PC-3 (cell line): ENCODE measurements at regions not wholly inside any gene's neighbourhood (a gene's known extent, or its start where the extent isn't known, plus 50 kb on each side); places are given as distances from the start of the nearest gene placed in this dataset.

Experiments used
- ATAC-seq: fragments of 200-7000 bp; cut with Tn5 transposase; 2 replicates; pipeline ENCODE4 v1.9.1; 2020; ENCODE audit warnings: mild to moderate bottlenecking, moderate library complexity
- BruUV-seq: library from RNA; stranded (reverse); fragments of 400-500 nt; replicated peaks from 2 replicates; lab custom pipeline; 2021; lab: Mats Ljungman, UMichigan
- CTCF ChIA-PET: fragments of 300-600 bp; sonication (Branson Sonifier 250); formaldehyde crosslinking; loops from one replicate; lab custom pipeline; 2022; ENCODE audit warnings: antibody characterized with exemption; lab: Charles Lee
- POLR2A ChIA-PET: fragments of 300-600 bp; sonication (Branson Sonifier 250); formaldehyde crosslinking; loops from one replicate; lab custom pipeline; 2022; ENCODE audit warnings: antibody characterized with exemption; ENCODE audit not compliant: unreplicated experiment; lab: Charles Lee
- DNase-seq: peaks from one replicate; pipeline ENCODE4 v3.0.0-alpha.2; 2015
- H2AFZ ChIP-seq: fragments of 300-600 bp; sonication (generic); 2 replicates; pipeline ENCODE4 v1.6.0; 2016; ENCODE audit warnings: antibody characterized with exemption, low read length
- H3F3A ChIP-seq: fragments of 300-600 bp; sonication (generic); one replicate; pipeline ENCODE4 v1.6.0; 2017; ENCODE audit warnings: antibody characterized with exemption, low read length, control low read depth, mild to moderate bottlenecking; ENCODE audit not compliant: unreplicated experiment
- H3K27ac ChIP-seq: fragments of 300-600 bp; sonication (generic); 2 replicates; pipeline ENCODE4 v1.5.1; 2016; ENCODE audit warnings: mild to moderate bottlenecking, low read length
- H3K27me3 ChIP-seq: fragments of 300-600 bp; sonication (generic); 2 replicates; pipeline ENCODE4 v1.6.1; 2016; ENCODE audit warnings: low read length, mixed read lengths
- H3K36me3 ChIP-seq: fragments of 300-600 bp; sonication (generic); 2 replicates; pipeline ENCODE4 v1.6.1; 2016; ENCODE audit warnings: low read depth, mixed run types, low read length, mixed read lengths
- H3K4me1 ChIP-seq: fragments of 300-600 bp; sonication (generic); 2 replicates; pipeline ENCODE4 v1.5.1; 2016; ENCODE audit warnings: low read length; ENCODE audit not compliant: insufficient read depth
- H3K4me2 ChIP-seq: fragments of 300-600 bp; sonication (generic); 2 replicates; pipeline ENCODE4 v1.6.0; 2016; ENCODE audit warnings: low read length
- H3K4me3 ChIP-seq: fragments of 300-600 bp; sonication (generic); 2 replicates; pipeline ENCODE4 v1.5.1; 2016; ENCODE audit warnings: mild to moderate bottlenecking, low read length, mixed read lengths
- H3K79me2 ChIP-seq: fragments of 300-600 bp; sonication (generic); 2 replicates; pipeline ENCODE4 v1.6.1; 2017; ENCODE audit warnings: low read length, mixed read lengths
- H3K9ac ChIP-seq: fragments of 300-600 bp; sonication (generic); 2 replicates; pipeline ENCODE4 v1.6.0; 2016; ENCODE audit warnings: mild to moderate bottlenecking, low read length
- H3K9me2 ChIP-seq: fragments of 300-600 bp; sonication (generic); replicated peaks from 2 replicates; pipeline ENCODE4 v1.6.1; 2016; ENCODE audit warnings: mixed run types, low read length, mixed read lengths
- H3K9me3 ChIP-seq: fragments of 300-600 bp; sonication (generic); 2 replicates; pipeline ENCODE4 v1.6.1; 2016; ENCODE audit warnings: low read length, mixed read lengths
- H4K20me1 ChIP-seq: fragments of 300-600 bp; sonication (generic); 2 replicates; pipeline ENCODE4 v1.6.1; 2016; ENCODE audit warnings: low read length, mixed read lengths
- CTCF ChIP-seq: fragments of 300-600 bp; sonication (generic); conservative IDR thresholded peaks from 2 replicates; pipeline ENCODE4 v1.5.1; 2017; ENCODE audit warnings: antibody characterized with exemption, low read depth, mild to moderate bottlenecking, low read length
- EZH2 ChIP-seq: fragments of 300-600 bp; sonication (generic); IDR thresholded peaks from one replicate; pipeline ENCODE4 v1.6.1; 2017; ENCODE audit warnings: antibody characterized with exemption, mild to moderate bottlenecking, low read length; ENCODE audit not compliant: unreplicated experiment
- EZH2phosphoT487 ChIP-seq: fragments of 300-600 bp; sonication (generic); IDR thresholded peaks from 2 replicates; pipeline ENCODE4 v1.6.1; 2018; ENCODE audit warnings: mild to moderate bottlenecking, antibody characterized with exemption, low read length, borderline replicate concordance
- intact Hi-C: fragments of 100-400 bp; cut with micrococcal nuclease; formaldehyde crosslinking; loops from 2 replicates; pipeline ENCODE4 v1.9.0; 2023

GRCh38 chr7:118858651-118859149 lies 634.2 kb downstream of the ANKRD7 start:
- H3K9ac ChIP-seq, result no peak overlapping the region
- ChIA-PET POLR2A (no interaction called here), CTCF (no interaction called here)

GRCh38 chr7:118861581-118861980 lies 637.1 kb downstream of the ANKRD7 start:
- Histone ChIP-seq H3K9me3 (no peaks in the 10 kb centered on the region), H3K79me2 (no peaks in the 10 kb centered on the region), H3K4me3 (no peak overlapping the region), H3K9ac (no peak overlapping the region), H3K4me2 (no peak overlapping the region), H3F3A (no peaks in the 10 kb centered on the region), H4K20me1 (no peaks in the 10 kb centered on the region), H3K27me3 (no peaks in the 10 kb centered on the region), H3K36me3 (no peaks in the 10 kb centered on the region), H3K27ac (no peak overlapping the region), H3K9me2 (no peaks in the 10 kb centered on the region), H3K4me1 (no peaks in the 10 kb centered on the region), H2AFZ (no peak overlapping the region)
- ATAC-seq (no peak), DNase-seq (no peak)
- TF ChIP-seq CTCF (no peak), EZH2 (no peak), EZH2phosphoT487 (no peak)
- ChIA-PET POLR2A (no interaction called here), CTCF (no interaction called here)
- no TSS peak for BruUV-seq
- intact Hi-C loops, result no loop called here

More at GRCh38 chr7:118858651-118859149, 634.2 kb downstream of the ANKRD7 start:
- TF ChIP-seq EZH2phosphoT487, result no peak
- no peak for TF ChIP-seq CTCF
- no peak for TF ChIP-seq EZH2
- intact Hi-C loops, result no loop called here
- DNase-seq, result no peak
- Histone ChIP-seq H3K79me2 (no peaks in the 10 kb centered on the region), H3K4me1 (no peaks in the 10 kb centered on the region), H3K36me3 (no peaks in the 10 kb centered on the region), H3F3A (no peaks in the 10 kb centered on the region), H4K20me1 (no peaks in the 10 kb centered on the region), H3K27ac (no peak overlapping the region), H2AFZ (no peak overlapping the region), H3K27me3 (no peaks in the 10 kb centered on the region), H3K9me2 (no peaks in the 10 kb centered on the region), H3K4me3 (no peak overlapping the region), H3K9me3 (no peaks in the 10 kb centered on the region), H3K4me2 (no peak overlapping the region)
- BruUV-seq, result no TSS peak
- ATAC-seq, result no peak

- ChIA-PET POLR2A (no interaction called here), CTCF (no interaction called here)
- H2AFZ ChIP-seq, result no peak overlapping the region
- H3K27ac ChIP-seq, result no peak overlapping the region
- no peaks in the 10 kb centered on the region for H3K36me3 ChIP-seq
- intact Hi-C loops, result no loop called here
- ATAC-seq (no peak), DNase-seq (no peak)
- no peak overlapping the region for H3K4me3 ChIP-seq
- H3K4me1 ChIP-seq, result no peaks in the 10 kb centered on the region
- no TSS peak for BruUV-seq
- no peaks in the 10 kb centered on the region for H3K9me2 ChIP-seq
- H4K20me1 ChIP-seq, result no peaks in the 10 kb centered on the region
- no peaks in the 10 kb centered on the region for H3K27me3 ChIP-seq
- no peak overlapping the region for H3K9ac ChIP-seq
- H3F3A ChIP-seq, result no peaks in the 10 kb centered on the region
- H3K9me3 ChIP-seq, result no peaks in the 10 kb centered on the region
- TF ChIP-seq EZH2phosphoT487, result no peak
- TF ChIP-seq CTCF, result no peak
- no peak for TF ChIP-seq EZH2
- no peaks in the 10 kb centered on the region for H3K79me2 ChIP-seq
- H3K4me2 ChIP-seq, result no peak overlapping the region
Observed at GRCh38 chr7:118862740-118863139, 638.2 kb downstream of the ANKRD7 start.
